ENCODE measurements at regions not wholly inside any gene's neighbourhood (a gene's known extent, or its start where the extent isn't known, plus 50 kb on each side); places are given as distances from the start of the nearest gene placed in this dataset.

GRCh38 chr6:170200458-170200891 lies 90.4 kb downstream of the DLL1 start:
- TF ChIP-seq, protein P1, sequence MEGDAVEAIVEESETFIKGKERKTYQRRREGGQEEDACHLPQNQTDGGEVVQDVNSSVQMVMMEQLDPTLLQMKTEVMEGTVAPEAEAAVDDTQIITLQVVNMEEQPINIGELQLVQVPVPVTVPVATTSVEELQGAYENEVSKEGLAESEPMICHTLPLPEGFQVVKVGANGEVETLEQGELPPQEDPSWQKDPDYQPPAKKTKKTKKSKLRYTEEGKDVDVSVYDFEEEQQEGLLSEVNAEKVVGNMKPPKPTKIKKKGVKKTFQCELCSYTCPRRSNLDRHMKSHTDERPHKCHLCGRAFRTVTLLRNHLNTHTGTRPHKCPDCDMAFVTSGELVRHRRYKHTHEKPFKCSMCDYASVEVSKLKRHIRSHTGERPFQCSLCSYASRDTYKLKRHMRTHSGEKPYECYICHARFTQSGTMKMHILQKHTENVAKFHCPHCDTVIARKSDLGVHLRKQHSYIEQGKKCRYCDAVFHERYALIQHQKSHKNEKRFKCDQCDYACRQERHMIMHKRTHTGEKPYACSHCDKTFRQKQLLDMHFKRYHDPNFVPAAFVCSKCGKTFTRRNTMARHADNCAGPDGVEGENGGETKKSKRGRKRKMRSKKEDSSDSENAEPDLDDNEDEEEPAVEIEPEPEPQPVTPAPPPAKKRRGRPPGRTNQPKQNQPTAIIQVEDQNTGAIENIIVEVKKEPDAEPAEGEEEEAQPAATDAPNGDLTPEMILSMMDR (IDR thresholded peaks at IDR 0.05; ENCODE audit: low read depth, low read length, poor library complexity, severe bottlenecking), result no peak
- no peak for TF ChIP-seq EZH2phosphoT487 (IDR thresholded peaks at IDR 0.05; ENCODE audit: borderline replicate concordance, low read length)
